ENCODE measurements at regions not wholly inside any gene's neighbourhood (a gene's known extent, or its start where the extent isn't known, plus 50 kb on each side); places are given as distances from the start of the nearest gene placed in this dataset.

GRCh38 chr7:34222722-34223121 is 317.4 kb downstream of the BMPER start:
- no peak for TF ChIP-seq CTCF (IDR thresholded peaks at IDR 0.05)

- no peak for TF ChIP-seq CTCF (IDR thresholded peaks at IDR 0.05)
These were observed 318.9 kb downstream of the BMPER start for GRCh38 chr7:34224281-34224680.

- TF ChIP-seq CTCF (IDR thresholded peaks at IDR 0.05): no peak
These were observed 319.9 kb downstream of the BMPER start for GRCh38 chr7:34225193-34225592.

GRCh38 chr7:34227525-34227924 is 322.2 kb downstream of the BMPER start:
- TF ChIP-seq CTCF (IDR thresholded peaks at IDR 0.05): no peak

GRCh38 chr7:34236057-34236456 is 330.7 kb downstream of the BMPER start:
- TF ChIP-seq CTCF (IDR thresholded peaks at IDR 0.05): no peak

GRCh38 chr7:34236839-34237492 is 331.6 kb downstream of the BMPER start:
- no peak for TF ChIP-seq CTCF (IDR thresholded peaks at IDR 0.05)

- no peak for TF ChIP-seq CTCF (IDR thresholded peaks at IDR 0.05)
These were observed 332.1 kb downstream of the BMPER start for GRCh38 chr7:34237493-34237849.

GRCh38 chr7:34240417-34240816 is 335.1 kb downstream of the BMPER start:
- no peak for TF ChIP-seq CTCF (IDR thresholded peaks at IDR 0.05)
